ENCODE measurements at regions not wholly inside any gene's neighbourhood (a gene's known extent, or its start where the extent isn't known, plus 50 kb on each side); places are given as distances from the start of the nearest gene placed in this dataset.

DNA sequence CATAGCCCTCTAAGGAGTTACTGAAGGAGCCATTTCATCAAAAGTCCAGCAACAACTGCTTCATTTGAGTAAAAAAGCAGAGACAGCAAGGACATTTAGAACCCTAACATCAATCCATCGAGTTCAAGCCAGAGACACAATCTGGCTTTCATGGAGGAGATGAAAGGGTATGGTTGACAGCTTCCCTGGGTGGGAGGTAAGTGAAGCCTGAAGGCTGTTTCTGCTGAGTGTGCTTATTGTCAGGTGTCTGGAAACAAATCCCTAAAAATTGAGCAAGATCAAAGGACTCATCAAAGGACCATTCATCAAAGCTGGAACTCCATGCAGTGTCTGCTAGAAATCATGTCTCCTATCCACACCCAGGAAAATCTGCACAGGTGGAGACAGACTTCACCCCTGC, 104.4 kb upstream of the CCDC196 start:
- DNase-seq, result no peak

DNA sequence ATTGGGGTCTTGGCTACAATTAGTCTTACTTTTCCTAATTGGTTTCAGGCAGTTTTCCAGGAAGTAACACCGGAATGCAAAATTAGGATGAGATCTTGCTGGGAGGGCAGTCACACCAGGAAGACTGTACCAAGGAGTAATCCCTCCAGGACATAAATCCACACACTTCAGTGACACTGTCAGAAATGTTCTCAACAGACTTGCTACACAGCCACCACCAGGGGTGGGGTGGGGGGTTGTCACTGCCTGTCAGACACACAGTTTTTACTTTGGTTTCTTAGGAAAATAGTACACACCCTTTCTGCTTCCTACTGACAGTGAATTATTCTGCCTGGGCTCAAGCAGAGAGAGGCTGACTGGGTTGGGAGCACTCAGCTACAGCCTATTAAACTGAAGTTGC, 102.9 kb upstream of the CCDC196 start:
- no peak for DNase-seq

DNA sequence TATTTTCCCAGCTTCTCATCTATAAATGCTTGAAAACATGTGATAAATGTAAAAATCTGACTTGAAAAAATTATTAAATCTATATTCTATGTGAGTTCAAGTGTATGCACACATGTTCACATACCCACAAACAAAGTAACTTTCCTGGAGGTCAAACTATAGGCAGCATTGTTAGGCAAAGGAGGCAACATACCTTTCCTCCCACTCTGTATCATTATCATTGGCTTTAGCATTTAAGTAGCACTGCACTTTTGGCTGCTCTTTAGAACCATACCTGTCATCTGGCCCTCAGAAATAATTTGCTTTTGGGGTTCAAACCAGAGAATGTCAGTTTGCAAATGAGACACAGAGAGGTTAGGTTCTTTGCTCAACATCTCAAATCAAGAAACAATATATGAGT, 102.4 kb upstream of the CCDC196 start:
- no peak for DNase-seq

DNA sequence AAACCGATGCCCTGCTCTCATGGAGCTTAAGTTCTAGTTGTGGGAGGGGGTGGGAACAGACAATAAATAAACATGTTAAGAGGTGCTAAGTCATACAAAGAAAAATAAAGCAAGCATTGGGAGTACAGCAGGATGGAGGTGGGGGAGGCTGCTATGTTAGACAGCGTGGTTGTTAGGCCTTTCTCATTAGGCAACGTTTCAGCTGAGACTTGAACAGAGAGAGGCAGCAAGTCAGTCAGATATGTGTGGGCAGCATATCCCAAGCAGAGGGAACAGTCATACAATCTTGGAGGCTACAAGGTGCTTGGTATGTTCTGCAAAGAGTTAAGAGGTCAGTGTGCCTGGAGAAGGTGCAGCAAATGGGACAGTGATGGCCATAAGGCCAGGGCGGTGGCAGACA, 97.7 kb upstream of the CCDC196 start:
- DNase-seq, result no peak

DNA sequence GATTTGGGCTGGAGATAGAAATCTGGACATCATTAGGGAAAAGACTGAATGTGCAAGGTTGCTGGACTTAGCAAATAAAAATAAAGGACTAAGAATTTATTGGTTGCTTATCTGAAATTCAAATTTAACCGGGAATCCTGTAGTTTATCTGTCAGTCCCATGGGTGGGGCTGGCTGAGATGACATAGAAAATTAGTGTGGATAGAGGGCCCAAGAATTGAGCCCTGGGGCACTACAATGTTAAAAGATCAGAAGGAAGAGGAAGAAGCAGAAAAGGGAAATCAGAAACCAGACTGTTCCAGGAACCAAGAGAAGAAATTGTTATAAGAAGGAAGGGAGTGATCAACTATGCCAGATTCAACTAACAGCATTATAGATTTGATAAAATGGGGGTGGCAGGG, 96.7 kb upstream of the CCDC196 start:
- no peak for DNase-seq

DNA sequence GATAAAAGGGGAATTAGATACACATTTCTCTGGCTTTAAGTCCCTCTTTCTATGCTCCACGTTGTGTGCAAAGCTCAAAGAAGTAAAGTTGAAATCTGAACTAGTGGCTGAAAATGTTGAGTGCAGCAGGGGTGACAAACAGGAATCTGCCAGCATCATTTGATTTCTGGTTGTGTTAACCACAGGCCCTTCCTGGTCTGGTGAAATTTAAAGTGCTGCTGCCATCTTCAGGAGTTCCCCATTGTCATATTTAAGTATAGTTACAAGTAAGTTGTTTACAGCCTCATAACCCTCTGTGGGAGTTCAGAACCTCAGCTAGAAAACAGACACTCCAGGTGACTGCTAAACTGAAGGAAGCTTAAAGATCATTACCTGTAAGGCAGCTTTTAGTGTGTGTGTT, 90.9 kb upstream of the CCDC196 start:
- DNase-seq, result no peak

DNA sequence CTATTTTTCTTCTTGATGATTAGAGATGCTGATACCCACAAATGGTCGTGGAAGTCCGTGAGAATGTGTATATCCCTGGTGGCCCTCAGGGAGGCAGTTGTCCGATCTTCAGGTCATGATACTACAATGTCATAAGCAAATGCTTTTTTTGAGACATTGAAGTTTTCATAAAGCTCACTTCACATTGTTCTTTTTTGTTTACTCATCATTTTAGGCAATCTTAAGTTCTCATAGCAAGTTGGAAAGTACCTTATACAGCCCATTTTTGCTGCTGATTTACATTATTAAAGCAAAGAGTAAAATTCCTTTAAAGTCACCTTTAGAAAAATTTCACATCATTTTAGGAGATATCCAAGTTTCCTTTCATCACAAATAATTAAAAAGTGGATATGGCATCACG, 90.0 kb upstream of the CCDC196 start:
- no peak for DNase-seq

DNA sequence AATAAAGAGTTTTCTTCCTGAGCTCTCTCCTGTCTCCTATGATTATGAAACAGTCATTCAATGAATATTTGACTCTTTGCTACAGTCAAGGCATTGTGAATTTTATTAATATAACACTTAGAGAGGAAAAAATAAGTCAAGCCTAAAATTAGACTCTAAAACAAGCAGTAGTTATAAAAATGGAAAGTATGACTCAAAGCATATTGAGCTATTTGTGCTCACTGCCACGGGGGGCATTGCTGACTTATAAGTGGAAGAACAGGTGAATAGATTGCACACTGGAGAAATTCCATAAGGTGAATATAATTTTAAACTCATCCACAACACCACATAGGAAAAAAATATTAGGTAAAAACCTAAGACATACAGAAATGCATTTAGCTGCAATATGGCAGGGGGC, 87.7 kb upstream of the CCDC196 start:
- DNase-seq, result no peak

DNA sequence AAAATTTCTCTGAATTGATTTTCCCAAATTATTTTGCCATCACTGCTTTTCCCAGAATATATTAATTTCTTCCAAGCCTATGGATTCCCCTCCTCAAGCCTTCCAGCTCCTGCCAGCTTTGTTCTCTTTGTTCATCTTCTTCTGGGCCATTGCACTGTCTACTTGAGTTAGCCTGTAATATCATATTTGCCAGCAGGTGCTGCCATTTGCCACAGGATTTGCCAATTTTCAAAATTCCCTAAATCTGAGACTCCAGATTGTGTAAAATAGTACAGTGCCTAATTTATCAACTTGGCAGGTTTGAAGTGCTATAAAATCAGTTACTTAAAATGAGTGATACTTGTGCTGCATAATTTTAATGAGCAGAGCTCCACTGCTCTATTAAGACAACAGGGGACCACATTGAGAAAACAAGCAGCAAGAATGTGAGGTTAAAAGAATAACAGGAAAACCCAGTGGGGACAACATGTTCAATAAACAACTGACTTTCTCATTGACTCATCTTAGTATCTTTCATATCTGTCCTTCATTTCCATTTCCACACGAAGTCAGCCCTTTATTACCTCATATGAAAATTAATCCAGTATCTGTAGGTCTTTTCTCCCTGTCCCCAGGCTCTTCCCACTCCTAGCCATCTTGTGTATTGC, 84.6 kb upstream of the CCDC196 start:
- DNase-seq, result no peak

DNA sequence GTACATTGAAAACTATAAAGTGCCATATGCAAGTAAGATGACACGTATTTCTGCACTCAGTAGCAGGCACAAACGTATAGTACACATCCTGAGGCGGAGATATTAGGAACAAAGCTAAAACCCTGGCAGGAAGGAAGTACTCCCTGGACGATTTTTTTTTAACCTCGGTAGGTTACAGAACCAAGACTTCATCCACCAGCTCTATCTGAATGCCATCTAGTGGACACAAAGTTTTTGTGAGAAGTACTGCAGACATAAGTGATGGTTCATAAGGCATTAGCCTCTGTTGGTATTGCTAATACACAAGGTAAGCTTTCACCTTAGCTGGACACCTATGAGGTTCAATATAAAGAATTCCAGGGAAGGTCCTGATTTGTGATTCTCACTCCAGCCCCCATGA, 83.0 kb upstream of the CCDC196 start:
- no peak for DNase-seq

DNA sequence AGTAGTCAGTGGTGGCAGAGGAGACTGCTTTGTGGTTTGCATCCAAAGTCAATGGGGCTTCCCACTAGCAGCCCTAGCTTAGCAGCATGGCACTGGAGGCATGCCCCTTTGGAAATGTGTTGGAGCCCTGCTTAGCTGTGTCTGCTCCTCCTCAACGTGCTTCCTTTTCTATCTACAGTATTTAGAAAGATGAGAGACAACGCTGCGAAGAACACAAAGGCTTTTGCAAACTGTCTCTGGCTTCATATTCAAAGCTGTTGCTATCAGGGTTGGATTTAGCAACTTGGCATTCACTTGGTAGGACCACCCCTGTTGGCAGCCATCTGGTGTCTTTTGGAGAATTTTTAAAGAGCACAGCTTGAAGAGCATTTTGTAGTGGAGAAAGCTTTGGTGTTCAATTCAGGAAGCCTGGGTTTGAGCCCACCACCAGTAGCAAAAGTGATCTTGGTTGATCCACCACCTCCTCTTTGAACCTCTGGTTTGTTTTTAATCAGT, 82.1 kb upstream of the CCDC196 start:
- DNase-seq, result no peak

DNA sequence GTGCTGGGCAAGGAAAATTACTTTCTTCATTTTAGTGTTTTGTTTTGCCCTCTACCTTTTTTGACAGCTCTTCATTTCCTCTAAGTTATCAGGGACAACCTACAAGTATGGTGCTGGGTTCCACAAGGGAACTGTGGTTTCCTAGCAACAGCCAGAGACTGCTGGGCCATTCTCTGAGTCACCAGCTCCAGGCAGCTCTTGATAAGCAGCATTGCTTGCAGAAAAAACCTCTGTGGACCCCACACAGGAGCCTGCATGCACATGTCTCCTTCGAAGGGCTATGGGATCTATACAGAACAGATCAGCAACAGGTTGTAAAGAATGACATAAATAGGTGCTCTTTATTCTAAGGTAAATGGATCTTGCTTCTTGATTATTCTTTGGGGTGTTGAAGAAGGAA, 81.0 kb upstream of the CCDC196 start:
- no peak for DNase-seq

DNA sequence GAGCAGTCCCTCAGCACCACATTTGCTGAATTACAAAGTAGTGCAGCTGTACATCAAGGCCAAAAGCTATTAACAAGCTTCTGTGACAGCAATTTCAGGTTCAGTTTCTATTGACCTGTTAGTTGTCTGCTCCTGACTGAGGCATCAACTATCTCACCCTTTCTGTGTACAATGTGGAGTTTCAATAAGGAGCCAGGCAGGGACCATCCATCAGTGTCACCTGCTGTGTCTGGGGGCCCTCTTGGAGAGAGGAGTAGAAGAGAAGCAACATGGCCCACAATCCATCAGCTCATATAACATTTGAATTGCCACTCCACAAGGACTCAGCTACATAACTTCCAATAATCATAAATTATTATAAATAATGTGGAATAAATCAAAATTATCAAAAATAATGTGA, 72.3 kb upstream of the CCDC196 start:
- DNase-seq, result no peak

DNA sequence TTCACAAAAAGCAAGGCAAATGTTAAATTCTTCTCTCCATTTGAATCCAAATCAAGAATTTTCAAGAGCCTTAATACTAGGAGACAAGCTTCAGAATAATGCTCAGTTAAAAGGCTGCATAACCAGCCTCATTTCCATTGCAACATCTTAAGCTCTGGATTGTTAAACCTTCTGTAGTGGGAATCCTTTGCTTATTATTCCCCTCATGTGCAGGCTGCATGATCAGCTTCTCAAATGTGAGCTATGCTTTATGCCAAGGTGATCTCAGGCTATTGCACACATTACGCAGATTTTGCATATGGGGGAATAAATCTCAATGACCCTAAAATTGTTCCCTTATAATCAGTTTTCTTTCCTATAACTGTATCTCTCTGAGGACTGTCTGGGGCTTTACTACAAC, 71.7 kb upstream of the CCDC196 start:
- no peak for DNase-seq

DNA sequence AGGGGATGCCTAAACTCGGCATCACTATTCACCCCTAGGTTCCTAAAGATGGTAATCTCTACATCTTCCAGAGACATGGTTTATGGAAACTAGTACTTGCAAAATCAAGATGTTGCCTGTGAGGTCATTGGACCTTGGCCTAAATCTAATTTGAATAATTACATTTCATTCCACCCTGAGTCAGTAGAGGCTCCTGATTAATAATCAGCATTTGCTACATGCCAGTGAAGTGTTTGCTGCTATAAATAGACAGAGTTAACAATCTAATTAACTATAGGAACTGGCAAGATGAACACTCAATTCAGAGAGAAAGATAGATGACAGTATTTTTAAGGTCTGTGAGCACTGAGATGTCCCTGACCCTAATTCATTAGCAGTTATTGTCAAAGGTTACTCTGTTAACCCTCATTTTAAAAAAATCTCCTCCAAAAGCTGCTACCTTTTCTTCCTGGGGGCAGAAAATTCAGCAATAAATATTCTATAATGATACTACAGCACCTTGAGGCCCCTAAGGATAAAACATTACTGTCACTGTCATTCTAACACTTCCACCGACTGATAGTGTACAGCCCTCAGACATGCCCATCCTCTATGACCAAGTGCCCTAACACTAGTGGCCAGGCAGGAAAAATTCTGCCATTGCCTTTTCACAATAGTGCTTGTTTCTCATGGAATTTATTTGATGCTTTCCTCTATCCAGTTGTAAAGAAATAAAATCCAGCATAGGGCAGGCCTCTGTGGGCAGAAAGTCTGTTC, 65.7 kb upstream of the CCDC196 start:
- DNase-seq, result no peak

DNA sequence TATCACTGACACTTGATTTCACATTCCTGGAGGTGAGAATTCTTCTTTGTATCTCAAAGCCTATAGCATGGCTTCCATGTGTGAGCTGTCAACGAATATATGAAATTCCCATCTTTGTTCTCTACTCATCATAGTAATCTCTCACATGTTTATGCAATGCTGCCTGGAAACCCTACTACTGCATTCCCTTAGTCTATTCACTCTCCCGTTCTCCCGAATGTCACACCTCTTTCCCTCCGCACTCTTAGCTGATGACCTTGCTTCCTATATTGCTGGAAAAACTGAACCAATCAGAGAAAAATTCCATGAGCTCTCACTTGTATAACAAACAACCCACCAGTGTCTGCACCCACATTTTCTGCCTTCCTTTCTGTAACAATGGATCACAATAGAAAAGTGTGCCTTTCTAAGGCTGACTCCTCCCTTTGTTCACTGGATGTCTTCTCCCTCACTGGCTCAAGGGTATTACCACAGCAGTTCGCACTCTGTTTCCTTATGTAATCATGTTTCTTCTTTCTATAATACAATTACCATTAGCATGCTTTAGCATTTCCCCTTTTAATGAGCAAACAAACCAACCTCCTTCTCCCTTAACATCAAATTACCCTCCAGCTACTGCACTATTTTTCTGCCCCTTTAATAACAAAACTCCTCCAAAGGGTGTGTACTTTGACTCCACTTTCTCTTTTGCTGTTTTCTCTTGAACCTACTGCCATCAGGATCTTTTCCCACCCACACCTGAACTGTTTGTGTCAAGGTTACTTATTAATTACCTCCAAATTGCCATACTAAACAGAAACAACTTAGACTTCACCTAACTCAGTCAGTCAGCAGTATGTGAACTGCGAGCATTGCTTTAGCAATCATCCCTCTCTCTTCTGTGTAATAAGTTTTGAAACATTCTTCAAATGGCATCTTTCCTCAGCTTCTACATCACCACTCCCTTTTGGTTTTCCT, 63.9 kb upstream of the CCDC196 start:
- no peak for DNase-seq

DNA sequence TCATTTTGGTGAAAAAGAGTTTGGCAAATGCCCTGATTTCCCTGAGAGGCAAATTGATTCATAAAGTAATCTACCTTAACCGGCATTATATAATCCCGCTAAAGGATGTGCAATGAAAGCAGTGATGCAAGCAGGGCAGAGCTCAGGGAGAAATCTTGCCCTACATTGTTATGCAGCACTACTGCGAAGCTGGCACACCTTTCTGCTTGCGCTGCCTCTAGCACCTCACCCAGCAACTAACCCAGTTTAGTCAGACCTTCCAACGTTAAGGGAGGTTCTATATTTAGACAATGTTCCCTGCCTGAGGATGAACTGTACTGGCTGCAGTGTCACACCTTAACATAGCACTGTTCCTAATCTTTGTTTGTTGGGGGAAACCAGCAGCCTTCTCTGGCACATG, 60.8 kb upstream of the CCDC196 start:
- DNase-seq, result no peak

DNA sequence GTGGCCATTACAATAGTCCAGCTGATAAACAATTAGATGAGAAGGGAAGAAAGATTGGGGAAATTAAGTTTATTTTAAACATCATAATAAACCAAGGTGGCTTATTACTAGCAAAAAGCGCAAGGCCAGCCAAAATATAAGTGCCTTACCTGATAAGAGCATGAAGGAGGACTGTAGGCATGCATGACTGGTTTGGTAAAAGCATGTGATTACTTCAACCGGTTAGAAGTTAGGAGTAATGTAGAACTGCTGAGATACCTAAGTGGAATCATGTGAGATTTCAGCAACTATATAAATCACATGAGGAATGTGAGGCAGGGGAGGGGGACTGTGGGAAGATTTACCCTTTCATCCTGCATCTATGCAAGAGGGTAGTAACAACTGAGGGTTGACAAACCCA, 59.7 kb upstream of the CCDC196 start:
- no peak for DNase-seq

DNA sequence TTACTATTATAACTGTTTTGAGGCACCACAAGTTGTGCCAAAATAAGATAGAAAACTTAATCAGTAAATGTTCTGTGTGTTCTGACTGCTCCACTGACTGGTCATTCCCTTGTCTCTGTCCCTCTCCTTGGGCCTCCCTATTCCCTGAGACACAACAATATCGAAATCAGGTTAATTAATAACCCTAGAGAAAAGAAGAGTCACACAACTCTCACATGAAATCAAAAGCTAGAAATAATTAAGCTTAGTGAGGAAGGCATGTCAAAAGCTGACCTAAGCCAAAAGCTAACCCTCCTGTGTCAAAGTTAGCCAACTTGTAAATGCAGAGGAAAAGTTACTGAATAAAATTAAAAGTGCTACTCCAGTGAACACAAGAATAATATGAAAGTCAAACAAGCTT, 53.8 kb upstream of the CCDC196 start:
- DNase-seq, result no peak

DNA sequence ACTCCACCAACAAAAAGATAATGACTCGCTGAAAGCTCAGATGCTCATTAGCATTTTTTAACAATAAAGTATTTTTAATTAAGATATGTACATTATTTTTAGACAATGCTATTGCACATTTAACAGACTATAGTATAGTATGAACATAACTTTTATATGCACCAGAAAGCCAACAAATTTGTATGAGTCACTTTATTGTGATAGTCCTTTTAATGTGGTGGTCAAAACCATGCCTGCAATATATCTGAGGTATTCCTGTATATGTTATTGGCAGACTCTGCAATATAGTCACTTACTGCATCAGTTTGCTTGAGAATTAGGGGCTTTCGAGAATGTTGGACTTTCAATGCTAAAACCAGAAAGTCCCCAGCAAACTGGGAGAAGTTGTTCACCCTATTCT, 51.7 kb upstream of the CCDC196 start:
- no peak for DNase-seq

DNA sequence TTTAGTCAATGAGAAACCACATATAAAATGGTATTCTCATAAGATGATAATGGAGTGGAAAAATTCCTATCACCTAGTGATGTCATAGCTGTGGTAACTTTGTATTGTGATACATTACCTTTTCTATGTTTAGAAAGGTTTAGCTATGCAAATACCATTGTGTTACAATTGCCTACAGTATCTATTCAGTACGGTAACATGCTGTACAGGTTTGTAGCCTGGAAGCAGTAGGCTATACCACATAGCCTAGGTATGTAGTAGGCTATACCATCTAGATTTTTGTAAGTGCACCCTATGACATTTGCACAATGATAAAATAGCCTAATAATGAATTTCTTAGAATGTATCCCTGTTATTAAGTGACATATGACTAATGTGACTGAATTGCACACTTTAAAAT, 50.5 kb upstream of the CCDC196 start:
- DNase-seq, result no peak
